ENCODE measurements at regions not wholly inside any gene's neighbourhood (a gene's known extent, or its start where the extent isn't known, plus 50 kb on each side); places are given as distances from the start of the nearest gene placed in this dataset.

DNA sequence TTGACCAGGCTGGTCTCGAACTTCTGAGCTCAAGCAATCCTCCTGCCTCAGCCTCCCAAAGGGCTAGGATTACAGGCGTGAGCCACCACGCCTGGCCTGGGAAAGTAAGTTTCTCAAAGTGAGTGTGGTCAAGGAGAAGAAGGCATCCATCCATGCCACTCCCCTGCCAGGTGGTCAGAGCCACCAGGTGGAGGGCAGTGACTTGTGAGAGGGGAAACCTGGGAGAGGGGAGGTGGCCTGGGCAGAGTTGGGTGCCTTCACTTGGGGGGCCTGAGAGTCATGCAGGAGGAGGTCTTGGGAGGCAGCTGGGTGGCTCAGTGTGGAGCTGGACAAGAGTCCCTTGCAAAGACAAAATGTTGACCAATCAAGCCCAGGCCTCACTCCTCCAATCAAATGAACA, 470.0 kb downstream of the MATN1 start:
- ChIA-PET RAD21 (ENCODE audit: low non-redundant PET in 1 of 2, low total read pairs in 2 of 2, uncharacterized antibody in 2 of 2, unreplicated experiment in 2 of 2) (no interaction called here), POLR2A (no interaction called here), CTCF (no interaction called here)
- ATAC-seq (no peak), DNase-seq (ENCODE audit: low read depth, low spot score) (no peak)
- Histone ChIP-seq H3K27ac (ENCODE audit: low read depth, low read length) (no peak overlapping the region), H3K4me1 (ENCODE audit: control insufficient read depth in 1 of 2, insufficient read depth in 2 of 2, low read length in 2 of 2) (no peaks in the 10 kb centered on the region), H4K20me1 (ENCODE audit: insufficient read depth) (no peaks in the 10 kb centered on the region), H2AFZ (ENCODE audit: low read depth, low read length, poor library complexity, severe bottlenecking) (no peak overlapping the region), H3K4me2 (ENCODE audit: low read length) (no peak overlapping the region), H3K79me2 (ENCODE audit: insufficient read depth, low read length) (no peaks in the 10 kb centered on the region), H3K9me2 (ENCODE audit: insufficient read depth) (no peaks in the 10 kb centered on the region), H3K27me3 (ENCODE audit: insufficient read depth, low read length) (peaks cover 45% of the 10 kb centered on the region), H3K4me3 (replicated peaks in 1 of 2; ENCODE audit: low read depth in 1 of 2, low read length in 2 of 2) (no peak overlapping the region), H3K36me3 (ENCODE audit: control insufficient read depth in 1 of 2, insufficient read depth in 2 of 2, low read length in 2 of 2) (no peaks in the 10 kb centered on the region), H3K9ac (ENCODE audit: low read length) (no peak overlapping the region), H3K9me3 (ENCODE audit: control insufficient read depth in 1 of 2, insufficient read depth in 1 of 2, low read depth in 1 of 2, low read length in 2 of 2) (no peaks in the 10 kb centered on the region)
- BruUV-seq (replicated peaks) = no TSS peak
- TF ChIP-seq JUND (IDR thresholded peaks at IDR 0.05) = no peak
- no peak for TF ChIP-seq SRF (IDR thresholded peaks at IDR 0.05; ENCODE audit: low read depth)
- intact Hi-C loops (cut with micrococcal nuclease) = no loop called here

DNA sequence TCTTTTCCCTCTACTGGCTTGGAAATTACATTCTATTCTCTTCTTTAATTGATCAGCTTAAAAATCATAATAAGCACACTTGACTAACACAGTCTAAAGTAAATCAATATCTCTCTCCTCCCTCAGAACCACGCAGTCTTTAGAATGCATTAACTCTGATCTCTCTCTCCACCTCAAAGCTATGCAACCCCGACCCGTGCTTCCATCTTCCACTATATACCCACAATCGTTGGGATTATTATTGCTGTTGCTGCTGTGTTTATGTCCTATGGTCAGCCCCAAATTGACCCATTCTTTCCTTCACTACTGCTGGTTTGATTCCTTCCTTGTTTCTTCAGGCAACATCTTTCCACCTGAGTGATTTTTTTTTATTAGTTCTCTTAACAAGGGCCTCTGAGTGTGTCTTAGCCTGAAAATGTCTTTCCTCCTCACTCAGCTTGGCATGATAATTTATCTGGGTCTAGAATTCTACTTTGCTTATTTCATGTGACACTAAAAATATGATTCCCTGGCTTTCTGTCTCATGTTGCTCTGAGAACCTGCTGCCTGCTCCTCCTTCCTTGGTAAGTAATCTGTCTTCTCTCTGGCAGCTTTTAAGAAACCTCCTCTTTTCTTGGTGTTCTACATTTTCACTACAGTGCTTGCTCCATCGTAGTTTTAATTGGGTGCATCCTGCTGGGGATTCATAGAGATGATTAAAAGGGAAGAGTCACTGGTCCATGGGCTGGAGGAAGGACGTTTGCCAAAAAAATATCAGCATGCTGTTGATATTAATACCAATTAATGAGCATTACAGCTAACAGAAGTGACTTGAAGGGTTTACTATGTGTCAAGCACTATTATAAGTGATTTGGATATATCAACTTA, 472.2 kb downstream of the MATN1 start:
- H3K27me3 ChIP-seq (ENCODE audit: insufficient read depth, low read length) = peaks cover 36% of the 10 kb centered on the region
- H3K4me3 ChIP-seq (replicated peaks in 1 of 2; ENCODE audit: low read depth in 1 of 2, low read length in 2 of 2) = no peak overlapping the region
- no peak overlapping the region for H2AFZ ChIP-seq (ENCODE audit: low read depth, low read length, poor library complexity, severe bottlenecking)
- H3K4me2 ChIP-seq (ENCODE audit: low read length) = no peak overlapping the region
- DNase-seq (ENCODE audit: low read depth, low spot score) (no peak), ATAC-seq (no peak)
- H3K9me2 ChIP-seq (ENCODE audit: insufficient read depth) = no peaks in the 10 kb centered on the region
- no peak overlapping the region for H3K27ac ChIP-seq (ENCODE audit: low read depth, low read length)
- intact Hi-C loops (cut with micrococcal nuclease) = no loop called here
- no peaks in the 10 kb centered on the region for H4K20me1 ChIP-seq (ENCODE audit: insufficient read depth)
- no TSS peak for BruUV-seq (replicated peaks)
- no peaks in the 10 kb centered on the region for H3K9me3 ChIP-seq (ENCODE audit: control insufficient read depth in 1 of 2, insufficient read depth in 1 of 2, low read depth in 1 of 2, low read length in 2 of 2)
- no peaks in the 10 kb centered on the region for H3K79me2 ChIP-seq (ENCODE audit: insufficient read depth, low read length)
- ChIA-PET CTCF (interaction anchor here (0.7 kb wide), 1 partner anchor 103 kb away, joined by 3 read pairs; no protein-coding TSS in a partner anchor), RAD21 (ENCODE audit: low non-redundant PET in 1 of 2, low total read pairs in 2 of 2, uncharacterized antibody in 2 of 2, unreplicated experiment in 2 of 2) (no interaction called here), POLR2A (no interaction called here)
- no peak overlapping the region for H3K9ac ChIP-seq (ENCODE audit: low read length)
- H3K4me1 ChIP-seq (ENCODE audit: control insufficient read depth in 1 of 2, insufficient read depth in 2 of 2, low read length in 2 of 2) = no peaks in the 10 kb centered on the region
- H3K36me3 ChIP-seq (ENCODE audit: control insufficient read depth in 1 of 2, insufficient read depth in 2 of 2, low read length in 2 of 2) = no peaks in the 10 kb centered on the region
- no peak for TF ChIP-seq EZH2 (IDR thresholded peaks at IDR 0.05)
- no peak for TF ChIP-seq SP1 (IDR thresholded peaks at IDR 0.05; ENCODE audit: low read depth)
- no peak for TF ChIP-seq SRF (IDR thresholded peaks at IDR 0.05; ENCODE audit: low read depth)
- TF ChIP-seq ZNF274 (IDR thresholded peaks at IDR 0.05; ENCODE audit: low read depth, low read length) = no peak
- no peak for TF ChIP-seq POLR2AphosphoS5 (IDR thresholded peaks at IDR 0.05; ENCODE audit: low read depth, low read length)
- no peak for TF ChIP-seq ELF1 (IDR thresholded peaks at IDR 0.05; ENCODE audit: borderline replicate concordance, low read depth)
- TF ChIP-seq YY1 (IDR thresholded peaks at IDR 0.05; ENCODE audit: extremely low read depth, insufficient replicate concordance, low read depth, low read length) = no peak
- TF ChIP-seq, protein P1, sequence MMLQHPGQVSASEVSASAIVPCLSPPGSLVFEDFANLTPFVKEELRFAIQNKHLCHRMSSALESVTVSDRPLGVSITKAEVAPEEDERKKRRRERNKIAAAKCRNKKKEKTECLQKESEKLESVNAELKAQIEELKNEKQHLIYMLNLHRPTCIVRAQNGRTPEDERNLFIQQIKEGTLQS (IDR thresholded peaks at IDR 0.05) = no peak
- TF ChIP-seq FOSL1 (IDR thresholded peaks at IDR 0.05; ENCODE audit: low read depth) = no peak
- TF ChIP-seq CBX3 (IDR thresholded peaks at IDR 0.05; ENCODE audit: low read depth) = no peak
- TF ChIP-seq TCF7L2 (IDR thresholded peaks at IDR 0.05; ENCODE audit: borderline replicate concordance, extremely low read depth, insufficient read depth, insufficient read length) = no peak
- no peak for TF ChIP-seq SIN3A (IDR thresholded peaks at IDR 0.05; ENCODE audit: low read depth)
- no peak for TF ChIP-seq ZFX (IDR thresholded peaks at IDR 0.05)
- TF ChIP-seq, protein P2, sequence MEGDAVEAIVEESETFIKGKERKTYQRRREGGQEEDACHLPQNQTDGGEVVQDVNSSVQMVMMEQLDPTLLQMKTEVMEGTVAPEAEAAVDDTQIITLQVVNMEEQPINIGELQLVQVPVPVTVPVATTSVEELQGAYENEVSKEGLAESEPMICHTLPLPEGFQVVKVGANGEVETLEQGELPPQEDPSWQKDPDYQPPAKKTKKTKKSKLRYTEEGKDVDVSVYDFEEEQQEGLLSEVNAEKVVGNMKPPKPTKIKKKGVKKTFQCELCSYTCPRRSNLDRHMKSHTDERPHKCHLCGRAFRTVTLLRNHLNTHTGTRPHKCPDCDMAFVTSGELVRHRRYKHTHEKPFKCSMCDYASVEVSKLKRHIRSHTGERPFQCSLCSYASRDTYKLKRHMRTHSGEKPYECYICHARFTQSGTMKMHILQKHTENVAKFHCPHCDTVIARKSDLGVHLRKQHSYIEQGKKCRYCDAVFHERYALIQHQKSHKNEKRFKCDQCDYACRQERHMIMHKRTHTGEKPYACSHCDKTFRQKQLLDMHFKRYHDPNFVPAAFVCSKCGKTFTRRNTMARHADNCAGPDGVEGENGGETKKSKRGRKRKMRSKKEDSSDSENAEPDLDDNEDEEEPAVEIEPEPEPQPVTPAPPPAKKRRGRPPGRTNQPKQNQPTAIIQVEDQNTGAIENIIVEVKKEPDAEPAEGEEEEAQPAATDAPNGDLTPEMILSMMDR (IDR thresholded peaks at IDR 0.05 in 2 of 3, conservative IDR thresholded peaks at IDR 0.05 in 1 of 3; ENCODE audit: borderline replicate concordance in 1 of 3, insufficient read depth in 1 of 3, low read depth in 2 of 3, low read length in 2 of 3) = no peak
- no peak for TF ChIP-seq EGR1 (IDR thresholded peaks at IDR 0.05; ENCODE audit: low read depth)
- no peak for TF ChIP-seq EZH2phosphoT487 (IDR thresholded peaks at IDR 0.05; ENCODE audit: borderline replicate concordance)
- TF ChIP-seq CEBPB (IDR thresholded peaks at IDR 0.05; ENCODE audit: low read depth) = no peak

All from HCT116 (cell line).